CD4-positive, CD25-positive, alpha-beta regulatory T cell (primary cell): ENCODE measurements at regions not wholly inside any gene's neighbourhood (a gene's known extent, or its start where the extent isn't known, plus 50 kb on each side); places are given as distances from the start of the nearest gene placed in this dataset.
A peak's percentile ranks its signal among the peaks of the same experiment; 100 is the strongest.
"Not testable (repeated sequence)": the region's sequence is repeated elsewhere in the genome, so short reads cannot be mapped to it uniquely, and the experiment has no call there.

Experiments used
- ATAC-seq, 2 donors: fragments of 150-1000 bp; cut with Tn5 transposase; one replicate each; pipeline ENCODE4 v1.10.0; 2021; ENCODE audit warnings: low read depth in 2 of 2, moderate number of reproducible peaks in 2 of 2, moderate library complexity in 1 of 2
- DNase-seq, 3 donors: peaks; one replicate each; pipeline versions ENCODE4 v3.0.0 to v3.0.0-alpha.2; 2012 to 2022; ENCODE audit warnings: mixed read lengths in 1 of 3
- H3K27ac ChIP-seq: one replicate; pipeline ENCODE4 v1.7.0; 2013; ENCODE audit warnings: mild to moderate bottlenecking, low read length; ENCODE audit not compliant: insufficient read depth, poor library complexity, severe bottlenecking
- H3K27me3 ChIP-seq: one replicate; pipeline ENCODE4 v1.7.0; 2013; ENCODE audit warnings: low read length; ENCODE audit not compliant: control insufficient read depth, insufficient read depth
- H3K36me3 ChIP-seq: one replicate; pipeline ENCODE4 v1.7.0; 2013; ENCODE audit warnings: mild to moderate bottlenecking, low read length, moderate library complexity; ENCODE audit not compliant: control insufficient read depth, insufficient read depth
- H3K4me1 ChIP-seq: 2 replicates; pipeline ENCODE4 v1.7.0; 2013; ENCODE audit warnings: mild to moderate bottlenecking, low read length; ENCODE audit not compliant: insufficient read depth, control insufficient read depth, poor library complexity, severe bottlenecking
- H3K4me3 ChIP-seq: one replicate; pipeline ENCODE4 v1.7.0; 2013; ENCODE audit warnings: low read depth, mild to moderate bottlenecking, low read length, moderate library complexity
- H3K9me3 ChIP-seq, 2 experiments: 1 replicate in 1 of 2; 2 replicates in 1 of 2; pipeline ENCODE4 v1.7.0; 2013; ENCODE audit warnings: low read length in 2 of 2, mild to moderate bottlenecking in 1 of 2, moderate library complexity in 1 of 2; ENCODE audit not compliant: control insufficient read depth in 2 of 2
- H3K27ac Mint-ChIP-seq, 3 donors: one replicate each; pipeline ENCODE4 v1.8.0; 2020 to 2022; ENCODE audit warnings: mild to moderate bottlenecking in 3 of 3, mixed read lengths in 3 of 3, moderate library complexity in 2 of 3
- H3K27me3 Mint-ChIP-seq: one replicate; pipeline ENCODE4 v1.8.0; 2022; ENCODE audit warnings: mild to moderate bottlenecking, mixed read lengths
- H3K36me3 Mint-ChIP-seq: one replicate; pipeline ENCODE4 v1.8.0; 2020; ENCODE audit warnings: mixed read lengths
- H3K4me1 Mint-ChIP-seq, 4 donors: one replicate each; pipeline ENCODE4 v1.8.0; 2020 to 2022; ENCODE audit warnings: mixed read lengths in 4 of 4, mild to moderate bottlenecking in 1 of 4
- H3K4me3 Mint-ChIP-seq, 4 donors: one replicate each; pipeline ENCODE4 v1.8.0; 2020 to 2022; ENCODE audit warnings: mild to moderate bottlenecking in 4 of 4, mixed read lengths in 4 of 4, moderate library complexity in 3 of 4
- H3K9me3 Mint-ChIP-seq, 7 donors: one replicate each; pipeline ENCODE4 v1.8.0; 2020 to 2022; ENCODE audit warnings: mixed read lengths in 7 of 7, mild to moderate bottlenecking in 3 of 7, moderate library complexity in 2 of 7

DNA sequence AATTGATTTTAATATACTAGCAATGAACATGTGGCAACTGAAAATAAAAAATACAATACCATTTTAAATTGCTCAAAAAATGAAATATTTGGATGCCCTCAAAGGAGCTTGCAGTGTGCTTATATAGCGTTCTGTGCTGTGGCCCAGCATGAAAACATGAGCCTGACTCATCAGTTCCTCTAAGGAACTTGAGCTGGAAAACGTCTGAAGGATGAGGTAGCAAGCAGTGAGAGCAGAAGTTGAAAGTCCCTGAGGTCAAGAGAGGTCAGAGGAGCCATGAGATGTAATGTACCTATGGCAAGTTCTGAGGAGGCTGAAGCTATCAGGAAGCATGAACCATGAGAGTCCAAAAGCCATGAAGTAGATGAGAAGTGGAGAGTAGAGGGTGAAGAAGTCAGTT, 59.7 kb downstream of the HMGB3 start:
- Histone ChIP-seq H3K4me1 (no peaks in the 10 kb centered on the region), H3K4me3 (no peak overlapping the region), H3K27ac (no peak overlapping the region), H3K36me3 (no peaks in the 10 kb centered on the region), H3K9me3 (no peaks in the 10 kb centered on the region), H3K27me3 (no peaks in the 10 kb centered on the region)
- H3K27ac Mint-ChIP-seq = no peak overlapping the region
- peaks cover 4% of the 10 kb centered on the region for H3K27me3 Mint-ChIP-seq
- H3K4me1 Mint-ChIP-seq = no peaks in the 10 kb centered on the region
- DNase-seq = no peak
- no peak for ATAC-seq
- no peaks in the 10 kb centered on the region for H3K36me3 Mint-ChIP-seq
- no peak overlapping the region for H3K4me3 Mint-ChIP-seq
- peaks cover 0 to 2% (median 0%) of the 10 kb centered on the region in 7 donors for H3K9me3 Mint-ChIP-seq

DNA sequence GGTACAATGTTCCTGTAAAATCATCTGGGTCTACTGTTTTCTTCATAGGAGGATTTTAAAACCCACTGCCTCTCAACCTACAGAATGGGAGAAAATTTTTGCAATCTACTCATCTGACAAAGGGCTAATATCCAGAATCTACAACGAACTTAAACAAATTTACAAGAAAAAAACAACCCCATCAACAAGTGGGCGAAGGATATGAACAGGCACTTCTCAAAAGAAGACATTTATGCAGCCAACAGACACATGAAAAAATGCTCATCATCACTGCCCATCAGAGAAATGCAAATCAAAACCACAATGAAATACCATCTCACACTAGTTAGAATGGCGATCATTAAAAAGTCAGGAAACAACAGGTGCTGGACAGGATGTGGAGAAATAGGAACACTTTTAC, 83.2 kb downstream of the HMGB3 start:
- H3K36me3 Mint-ChIP-seq, H3K4me1 ChIP-seq, DNase-seq, ATAC-seq, H3K27ac ChIP-seq, H3K4me3 ChIP-seq, H3K27ac Mint-ChIP-seq, H3K27me3 Mint-ChIP-seq, H3K36me3 ChIP-seq, H3K27me3 ChIP-seq, H3K4me3 Mint-ChIP-seq, H3K9me3 ChIP-seq, H3K9me3 Mint-ChIP-seq, H3K4me1 Mint-ChIP-seq: not testable (repeated sequence)

DNA sequence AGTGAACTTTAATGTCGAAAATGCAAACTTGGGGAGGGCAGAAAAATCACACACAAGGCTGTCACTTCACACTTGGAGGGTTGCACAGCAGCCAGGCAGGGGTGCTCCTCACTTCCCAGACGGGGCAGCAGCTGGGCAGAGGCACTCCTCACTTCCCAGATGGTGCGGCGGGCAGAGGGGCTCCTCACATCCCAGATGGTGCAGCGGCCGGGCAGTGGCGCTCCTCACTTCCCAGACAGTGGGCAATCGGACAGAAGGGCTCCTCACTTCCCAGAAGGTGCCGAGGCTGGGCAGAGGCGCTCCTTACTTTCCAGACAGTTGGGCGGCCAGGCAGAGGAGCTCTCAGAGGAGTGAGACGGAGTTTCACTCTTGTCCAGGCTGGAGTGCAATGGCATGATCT, 90.6 kb downstream of the HMGB3 start:
- no peaks in the 10 kb centered on the region for H3K9me3 Mint-ChIP-seq
- no peaks in the 10 kb centered on the region for H3K36me3 ChIP-seq
- H3K27ac Mint-ChIP-seq = no peak overlapping the region
- no peak for ATAC-seq
- DNase-seq = no peak
- no peaks in the 10 kb centered on the region for H3K36me3 Mint-ChIP-seq
- no peak overlapping the region for H3K27ac ChIP-seq
- H3K4me3 Mint-ChIP-seq = no peak overlapping the region
- no peaks in the 10 kb centered on the region for H3K4me1 Mint-ChIP-seq
- H3K4me1 ChIP-seq = no peaks in the 10 kb centered on the region
- H3K9me3 ChIP-seq = no peaks in the 10 kb centered on the region
- peaks cover 4% of the 10 kb centered on the region for H3K27me3 Mint-ChIP-seq
- H3K27me3 ChIP-seq = no peaks in the 10 kb centered on the region
- H3K4me3 ChIP-seq = no peak overlapping the region

DNA sequence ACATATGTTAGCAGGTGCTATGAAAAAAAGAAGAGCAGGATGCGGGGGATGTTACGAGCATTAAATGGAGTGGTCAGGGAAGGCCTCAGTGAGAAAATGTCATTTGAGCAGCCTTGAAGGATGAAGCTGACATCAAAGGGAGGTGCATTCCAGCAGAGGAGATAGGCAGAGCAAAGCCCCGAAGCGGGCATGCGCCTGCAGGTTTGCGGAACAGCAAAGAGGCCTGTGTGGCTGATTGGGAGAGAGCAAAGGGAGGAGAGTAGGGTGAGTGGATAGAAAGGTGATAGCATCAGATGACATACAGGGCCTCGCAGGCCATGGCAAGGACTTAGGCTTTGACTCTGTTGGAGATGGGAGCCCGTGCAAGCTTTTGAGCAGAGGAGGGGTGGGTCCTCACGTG, 95.4 kb upstream of the GPR50 start:
- Histone ChIP-seq H3K4me3 (no peak overlapping the region), H3K27me3 (no peaks in the 10 kb centered on the region), H3K27ac (no peak overlapping the region), H3K36me3 (no peaks in the 10 kb centered on the region), H3K4me1 (peaks cover 8% of the 10 kb centered on the region), H3K9me3 (no peaks in the 10 kb centered on the region)
- Mint-ChIP-seq H3K4me3 (no peak overlapping the region), H3K36me3 (no peaks in the 10 kb centered on the region), H3K27ac (peak overlapping the region in 1 of 3 donors; percentile 12), H3K4me1 (peaks cover 0 to 7% (median 0%) of the 10 kb centered on the region in 4 donors), H3K27me3 (peaks cover 15% of the 10 kb centered on the region), H3K9me3 (no peaks in the 10 kb centered on the region)
- ATAC-seq (no peak), DNase-seq (no peak)

DNA sequence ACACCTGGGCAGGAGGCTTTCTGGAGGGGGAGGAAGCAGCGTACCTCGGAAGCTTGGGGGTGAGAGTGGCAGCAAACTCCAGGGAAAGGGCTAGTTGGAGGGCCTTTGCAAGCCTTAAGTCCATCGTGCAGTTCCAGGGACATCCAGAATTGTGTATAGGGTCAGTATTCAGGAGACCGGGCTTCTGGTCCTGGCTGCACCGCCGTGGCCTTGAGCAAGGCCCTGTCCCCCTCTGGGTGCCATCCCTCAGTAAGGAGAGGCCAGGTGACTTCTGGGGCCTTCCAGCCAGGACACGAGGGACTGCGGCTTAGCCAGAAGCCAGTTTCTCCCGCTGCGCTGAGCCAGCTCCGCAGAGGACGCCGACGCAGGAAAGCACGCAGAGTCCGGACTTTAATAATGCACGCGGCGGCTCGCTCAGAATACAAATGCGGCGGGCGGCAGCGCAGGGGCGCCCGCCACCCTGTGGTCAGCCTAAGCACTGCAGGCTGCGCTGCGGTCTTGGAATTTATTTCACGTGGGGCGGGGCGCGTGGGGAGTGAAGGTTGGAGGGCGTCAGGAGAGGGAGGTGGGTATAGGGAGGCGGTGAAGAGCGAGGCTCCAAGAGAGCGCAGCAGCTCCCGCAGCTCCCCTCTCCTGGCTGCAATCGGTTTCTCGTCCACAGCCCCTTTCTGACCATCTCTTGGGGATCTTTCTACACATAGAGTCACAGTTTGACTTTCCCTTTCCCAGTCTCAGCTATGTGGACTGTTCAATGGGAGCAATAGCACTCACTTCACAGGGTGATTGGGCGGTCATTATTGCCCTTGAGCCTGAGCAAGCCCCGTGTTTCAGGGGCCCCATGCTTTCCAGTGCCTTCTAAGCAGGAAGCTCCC, 94.1 kb upstream of the GPR50 start:
- Mint-ChIP-seq H3K4me3 (peak overlapping the region in 1 of 4 donors; percentile 2), H3K4me1 (peaks cover 0 to 7% (median 0%) of the 10 kb centered on the region in 4 donors), H3K27ac (no peak overlapping the region), H3K9me3 (no peaks in the 10 kb centered on the region), H3K36me3 (no peaks in the 10 kb centered on the region), H3K27me3 (peaks cover 15% of the 10 kb centered on the region)
- Histone ChIP-seq H3K36me3 (no peaks in the 10 kb centered on the region), H3K4me3 (no peak overlapping the region), H3K27ac (no peak overlapping the region), H3K4me1 (peaks cover 8% of the 10 kb centered on the region), H3K9me3 (no peaks in the 10 kb centered on the region), H3K27me3 (no peaks in the 10 kb centered on the region)
- peak; percentile 6 to 57 (median 48) for DNase-seq
- ATAC-seq = peak; percentile 79 to 82

DNA sequence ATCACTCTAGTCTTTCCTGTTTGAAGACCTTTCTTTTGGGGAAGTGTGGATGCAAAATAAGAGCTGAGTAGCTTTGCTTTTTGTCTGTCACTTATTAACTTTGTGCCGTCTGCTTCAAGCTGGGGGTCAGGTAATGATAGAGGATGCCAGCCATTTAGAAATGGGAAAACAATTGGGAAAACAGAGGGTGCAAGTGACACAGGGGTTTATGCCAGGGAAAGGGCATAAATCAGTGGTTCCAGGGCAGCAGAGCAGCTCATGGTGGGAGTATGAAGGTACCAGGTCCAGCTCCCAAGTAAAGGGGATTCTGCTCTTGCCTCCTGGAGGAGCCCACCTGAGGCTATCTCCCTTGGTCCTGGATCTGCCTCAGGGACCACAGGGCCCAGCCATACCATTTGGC, 91.9 kb upstream of the GPR50 start:
- Mint-ChIP-seq H3K27ac (no peak overlapping the region), H3K36me3 (no peaks in the 10 kb centered on the region), H3K27me3 (peaks cover 15% of the 10 kb centered on the region), H3K4me1 (peaks cover 0 to 7% (median 0%) of the 10 kb centered on the region in 4 donors), H3K9me3 (no peaks in the 10 kb centered on the region), H3K4me3 (no peak overlapping the region)
- Histone ChIP-seq H3K4me1 (peaks cover 8% of the 10 kb centered on the region), H3K36me3 (no peaks in the 10 kb centered on the region), H3K4me3 (no peak overlapping the region), H3K9me3 (no peaks in the 10 kb centered on the region), H3K27ac (no peak overlapping the region), H3K27me3 (peaks cover 9% of the 10 kb centered on the region)
- DNase-seq (no peak), ATAC-seq (no peak)

DNA sequence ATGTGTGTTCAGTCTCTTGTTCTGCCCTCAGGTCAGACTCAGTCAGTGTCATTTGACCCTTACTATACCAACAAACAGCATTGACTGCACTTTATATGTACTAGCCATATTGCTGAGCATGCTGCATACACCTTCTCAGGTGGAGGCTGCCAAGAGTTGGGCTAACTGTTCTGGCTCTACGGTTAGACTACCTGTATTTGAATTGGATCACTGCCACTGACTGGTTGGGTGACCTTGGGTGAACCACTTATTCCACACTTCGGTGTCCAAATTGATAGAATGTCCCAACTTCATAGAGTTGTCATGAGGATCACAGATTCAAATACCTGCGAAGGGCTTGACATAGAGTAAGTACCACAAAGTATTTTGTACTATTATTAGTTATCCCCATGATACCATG, 91.2 kb upstream of the GPR50 start:
- no peaks in the 10 kb centered on the region for H3K9me3 ChIP-seq
- Mint-ChIP-seq H3K4me1 (peaks cover 0 to 7% (median 0%) of the 10 kb centered on the region in 4 donors), H3K9me3 (peaks cover 0 to under 1% (median 0%) of the 10 kb centered on the region in 7 donors), H3K27ac (no peak overlapping the region), H3K36me3 (no peaks in the 10 kb centered on the region), H3K27me3 (peaks cover 15% of the 10 kb centered on the region), H3K4me3 (no peak overlapping the region)
- no peak for ATAC-seq
- H3K4me3 ChIP-seq = no peak overlapping the region
- no peak for DNase-seq
- H3K27me3 ChIP-seq = peaks cover 9% of the 10 kb centered on the region
- no peaks in the 10 kb centered on the region for H3K36me3 ChIP-seq
- H3K27ac ChIP-seq = no peak overlapping the region
- H3K4me1 ChIP-seq = peaks cover 8% of the 10 kb centered on the region

DNA sequence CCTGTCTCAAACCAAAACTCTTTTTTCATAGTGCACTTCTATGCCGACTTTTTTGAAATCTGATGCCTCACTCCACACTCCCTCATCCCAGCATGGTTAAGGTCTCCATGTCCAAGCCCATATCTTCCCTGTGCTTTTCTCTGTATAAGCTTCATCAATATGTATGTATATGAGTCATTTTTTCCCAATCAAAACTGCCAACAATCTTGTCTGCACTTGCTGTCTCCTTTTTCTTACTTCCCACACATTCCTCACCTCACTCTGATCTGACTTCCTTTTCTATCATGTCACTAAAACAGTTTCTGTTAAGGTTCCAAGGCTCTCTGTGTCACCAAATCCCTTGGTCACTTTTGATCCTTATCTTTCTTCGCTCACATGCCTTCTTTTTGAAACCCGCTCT, 88.2 kb upstream of the GPR50 start:
- Mint-ChIP-seq H3K27ac (no peak overlapping the region), H3K36me3 (no peaks in the 10 kb centered on the region), H3K27me3 (no peaks in the 10 kb centered on the region), H3K4me1 (no peaks in the 10 kb centered on the region), H3K4me3 (no peak overlapping the region), H3K9me3 (peaks cover 0 to 2% (median 0%) of the 10 kb centered on the region in 7 donors)
- Histone ChIP-seq H3K9me3 (no peaks in the 10 kb centered on the region), H3K36me3 (no peaks in the 10 kb centered on the region), H3K4me1 (no peaks in the 10 kb centered on the region), H3K27ac (no peak overlapping the region), H3K4me3 (no peak overlapping the region), H3K27me3 (peaks cover 9% of the 10 kb centered on the region)
- DNase-seq = no peak
- ATAC-seq = no peak
